ENCODE measurements at regions not wholly inside any gene's neighbourhood (a gene's known extent, or its start where the extent isn't known, plus 50 kb on each side); places are given as distances from the start of the nearest gene placed in this dataset.

DNA sequence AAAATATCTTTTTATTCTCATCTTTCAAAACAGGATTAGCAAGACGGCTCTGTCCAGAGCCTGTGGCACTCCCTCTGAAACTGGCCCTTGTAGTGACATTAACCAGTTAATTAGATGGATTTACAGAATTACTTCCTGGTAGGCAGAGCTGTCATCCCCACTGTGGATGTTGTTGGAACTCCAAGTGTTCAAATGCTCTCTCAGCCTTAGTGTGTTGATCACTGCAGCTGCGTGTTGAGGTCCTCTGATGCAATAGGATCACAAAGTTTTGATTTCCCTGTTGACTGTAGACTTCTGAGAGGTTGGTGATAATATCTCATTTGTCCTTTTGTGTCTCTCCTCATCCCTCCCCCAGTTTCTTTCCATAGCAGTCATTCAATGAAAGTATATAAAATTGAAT, 117.3 kb upstream of the CDK6 start:
- H3K27me3 Mint-ChIP-seq (ENCODE audit: insufficient read depth): peaks cover 10% of the 10 kb centered on the region
- peaks cover 15% of the 10 kb centered on the region for H3K9me3 Mint-ChIP-seq
- no peak overlapping the region for H3K4me3 Mint-ChIP-seq
- no peak overlapping the region for H3K27ac Mint-ChIP-seq
- Histone ChIP-seq H3K4me3 (ENCODE audit: low read length) (no peak overlapping the region), H3K27me3 (ENCODE audit: control insufficient read depth, insufficient read depth, low read length, poor library complexity, severe bottlenecking) (no peaks in the 10 kb centered on the region), H3K4me1 (ENCODE audit: control insufficient read depth, insufficient read depth, low read length) (no peaks in the 10 kb centered on the region), H3K9me3 (ENCODE audit: control insufficient read depth, low read length) (peaks cover 15% of the 10 kb centered on the region), H3K36me3 (ENCODE audit: control insufficient read depth, insufficient read depth, low read length) (no peaks in the 10 kb centered on the region), H3K27ac (ENCODE audit: low read depth, low read length) (no peak overlapping the region), H3K9ac (ENCODE audit: extremely low read depth, low read length, poor library complexity, severe bottlenecking) (no peak overlapping the region)
- TF ChIP-seq, protein P1, sequence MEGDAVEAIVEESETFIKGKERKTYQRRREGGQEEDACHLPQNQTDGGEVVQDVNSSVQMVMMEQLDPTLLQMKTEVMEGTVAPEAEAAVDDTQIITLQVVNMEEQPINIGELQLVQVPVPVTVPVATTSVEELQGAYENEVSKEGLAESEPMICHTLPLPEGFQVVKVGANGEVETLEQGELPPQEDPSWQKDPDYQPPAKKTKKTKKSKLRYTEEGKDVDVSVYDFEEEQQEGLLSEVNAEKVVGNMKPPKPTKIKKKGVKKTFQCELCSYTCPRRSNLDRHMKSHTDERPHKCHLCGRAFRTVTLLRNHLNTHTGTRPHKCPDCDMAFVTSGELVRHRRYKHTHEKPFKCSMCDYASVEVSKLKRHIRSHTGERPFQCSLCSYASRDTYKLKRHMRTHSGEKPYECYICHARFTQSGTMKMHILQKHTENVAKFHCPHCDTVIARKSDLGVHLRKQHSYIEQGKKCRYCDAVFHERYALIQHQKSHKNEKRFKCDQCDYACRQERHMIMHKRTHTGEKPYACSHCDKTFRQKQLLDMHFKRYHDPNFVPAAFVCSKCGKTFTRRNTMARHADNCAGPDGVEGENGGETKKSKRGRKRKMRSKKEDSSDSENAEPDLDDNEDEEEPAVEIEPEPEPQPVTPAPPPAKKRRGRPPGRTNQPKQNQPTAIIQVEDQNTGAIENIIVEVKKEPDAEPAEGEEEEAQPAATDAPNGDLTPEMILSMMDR (conservative IDR thresholded peaks at IDR 0.05): no peak
- H3K4me1 Mint-ChIP-seq: peaks cover 2% of the 10 kb centered on the region
- DNase-seq: no peak
- no peaks in the 10 kb centered on the region for H3K36me3 Mint-ChIP-seq (ENCODE audit: low read depth)
- WGBS, 2 experiments (ENCODE audit: insufficient coverage in 1 of 2, insufficient read length in 1 of 2): 82 to 86% methylated on average over 2 of the region's 2 CpGs

DNA sequence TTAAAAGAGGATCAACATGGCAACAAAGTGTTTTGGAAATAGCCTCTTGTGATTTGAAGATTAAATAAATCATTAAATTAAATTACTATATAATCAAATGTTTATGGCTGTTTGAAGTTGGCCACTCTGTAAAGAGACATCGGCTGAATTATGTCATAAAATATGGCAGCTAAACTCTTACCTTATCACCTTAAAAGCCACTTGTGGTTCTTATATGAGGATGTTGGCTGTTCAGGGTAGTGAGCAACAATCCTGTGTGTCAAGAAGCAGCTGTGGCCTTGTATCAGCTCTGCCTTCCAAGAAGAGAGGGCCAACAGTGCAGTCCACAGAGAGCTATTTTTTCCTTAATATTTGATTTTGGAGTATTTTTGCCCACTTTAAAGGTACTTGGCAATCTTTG, 113.4 kb upstream of the CDK6 start:
- Histone ChIP-seq H3K36me3 (ENCODE audit: control insufficient read depth, insufficient read depth, low read length) (no peaks in the 10 kb centered on the region), H3K9me3 (ENCODE audit: control insufficient read depth, low read length) (no peaks in the 10 kb centered on the region), H3K4me3 (ENCODE audit: low read length) (no peak overlapping the region), H3K27ac (ENCODE audit: low read depth, low read length) (no peak overlapping the region), H3K27me3 (ENCODE audit: control insufficient read depth, insufficient read depth, low read length, poor library complexity, severe bottlenecking) (no peaks in the 10 kb centered on the region), H3K9ac (ENCODE audit: extremely low read depth, low read length, poor library complexity, severe bottlenecking) (no peak overlapping the region), H3K4me1 (ENCODE audit: control insufficient read depth, insufficient read depth, low read length) (no peaks in the 10 kb centered on the region)
- Mint-ChIP-seq H3K4me1 (no peaks in the 10 kb centered on the region), H3K36me3 (ENCODE audit: low read depth) (no peaks in the 10 kb centered on the region), H3K9me3 (no peaks in the 10 kb centered on the region), H3K27me3 (ENCODE audit: insufficient read depth) (no peaks in the 10 kb centered on the region), H3K27ac (no peak overlapping the region), H3K4me3 (no peak overlapping the region)
- no peak for DNase-seq
- TF ChIP-seq, protein P1 (conservative IDR thresholded peaks at IDR 0.05): no peak
- 100% methylated on average over 1 of the region's 1 CpG; no CpG with 5 or more reads in 1 of the 2 experiments for WGBS, 2 experiments (ENCODE audit: insufficient coverage in 1 of 2, insufficient read length in 1 of 2)

DNA sequence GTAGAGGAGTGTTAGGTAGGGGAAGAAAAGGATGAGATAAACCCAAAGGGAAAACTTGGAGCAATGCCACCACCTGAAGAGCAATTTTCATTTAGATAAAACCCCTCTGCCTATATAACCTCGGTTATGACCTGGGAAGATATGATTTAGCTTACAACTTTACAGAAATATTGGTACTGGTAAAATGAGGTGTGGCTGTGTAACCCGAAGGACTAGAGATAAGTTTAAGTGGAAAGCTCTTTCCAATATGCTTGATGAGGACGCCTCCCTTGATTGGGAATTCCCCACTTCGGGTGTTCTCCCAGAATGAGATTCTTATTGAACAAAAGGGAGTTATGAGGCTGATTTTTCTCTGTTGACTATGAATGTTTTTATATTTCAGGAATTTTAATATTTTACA, 109.5 kb upstream of the CDK6 start:
- Mint-ChIP-seq H3K4me3 (no peak overlapping the region), H3K9me3 (no peaks in the 10 kb centered on the region), H3K27me3 (ENCODE audit: insufficient read depth) (no peaks in the 10 kb centered on the region), H3K36me3 (ENCODE audit: low read depth) (no peaks in the 10 kb centered on the region), H3K27ac (no peak overlapping the region), H3K4me1 (no peaks in the 10 kb centered on the region)
- Histone ChIP-seq H3K36me3 (ENCODE audit: control insufficient read depth, insufficient read depth, low read length) (no peaks in the 10 kb centered on the region), H3K4me3 (ENCODE audit: low read length) (no peak overlapping the region), H3K4me1 (ENCODE audit: control insufficient read depth, insufficient read depth, low read length) (no peaks in the 10 kb centered on the region), H3K9me3 (ENCODE audit: control insufficient read depth, low read length) (peaks cover 17% of the 10 kb centered on the region), H3K27ac (ENCODE audit: low read depth, low read length) (no peak overlapping the region), H3K9ac (ENCODE audit: extremely low read depth, low read length, poor library complexity, severe bottlenecking) (no peak overlapping the region), H3K27me3 (ENCODE audit: control insufficient read depth, insufficient read depth, low read length, poor library complexity, severe bottlenecking) (no peaks in the 10 kb centered on the region)
- TF ChIP-seq, protein P1 (conservative IDR thresholded peaks at IDR 0.05): no peak
- 91 to 100% methylated on average over 3 to 4 of the region's 4 CpGs for WGBS, 2 experiments (ENCODE audit: insufficient coverage in 1 of 2, insufficient read length in 1 of 2)
- DNase-seq: no peak

Measured in endodermal cell (in vitro differentiated cells).